ENCODE measurements at regions not wholly inside any gene's neighbourhood (a gene's known extent, or its start where the extent isn't known, plus 50 kb on each side); places are given as distances from the start of the nearest gene placed in this dataset.

DNA sequence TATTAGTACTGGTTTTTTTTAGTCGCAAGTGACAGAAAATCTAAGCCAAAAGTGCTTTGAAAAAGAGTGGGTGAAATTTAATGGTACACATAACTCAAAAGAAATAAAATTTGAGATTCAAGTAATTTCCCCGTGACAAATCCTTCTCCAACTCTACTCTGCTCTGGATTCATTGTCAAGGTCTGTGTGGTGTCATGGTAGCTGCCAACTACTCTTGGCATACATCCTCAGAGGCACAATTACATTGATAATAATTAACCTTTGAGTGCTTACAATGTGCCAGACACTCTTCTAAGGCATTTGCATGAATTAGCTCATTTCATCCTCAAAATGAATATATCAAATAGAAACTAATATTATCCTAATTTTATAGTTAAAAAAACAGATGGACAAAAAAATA, 1153.9 kb upstream of the NCAM2 start:
- no peaks in the 10 kb centered on the region for H3K9me3 ChIP-seq (replicated peaks; ENCODE audit: control insufficient read depth, insufficient read depth, low read depth, low read length)
- H3K36me3 ChIP-seq (ENCODE audit: control insufficient read depth, insufficient read depth, low read length), result no peaks in the 10 kb centered on the region
- H4K20me1 ChIP-seq (replicated peaks; ENCODE audit: control insufficient read depth, insufficient read depth, low read length), result no peaks in the 10 kb centered on the region
- H3K27ac ChIP-seq (ENCODE audit: extremely low read depth, low read depth, low read length), result no peak overlapping the region
- no peak for ATAC-seq
- no peak overlapping the region for H2AFZ ChIP-seq (ENCODE audit: low read depth, low read length)
- no peak overlapping the region for H3K4me3 ChIP-seq
- DNase-seq (ENCODE audit: extremely low read depth in 1 of 4, low spot score in 3 of 4), result no peak
- H3K4me1 ChIP-seq (replicated peaks in 1 of 2; ENCODE audit: control insufficient read depth in 2 of 2, insufficient read depth in 2 of 2, low read length in 2 of 2), result no peaks in the 10 kb centered on the region
- ChIA-PET POLR2A (interaction anchor here (0.6 kb wide), 1 partner anchor 16 kb away, joined by 4 read pairs; no protein-coding TSS in a partner anchor), CTCF (ENCODE audit: low intra/inter-chr PET ratio) (no interaction called here)
- no peak overlapping the region for H3K9ac ChIP-seq (ENCODE audit: insufficient read depth in 1 of 2, low read depth in 2 of 2, low read length in 2 of 2)
- no TSS peak for BruUV-seq (replicated peaks)
- intact Hi-C loops (cut with micrococcal nuclease) (no loop called here), in situ Hi-C loops (cut with MboI) (no loop called here)
- no peak for TF ChIP-seq MCM5 (IDR thresholded peaks at IDR 0.05; ENCODE audit: low read depth)
- TF ChIP-seq HDGF (IDR thresholded peaks at IDR 0.05), result no peak
- no peak for TF ChIP-seq EP400 (IDR thresholded peaks at IDR 0.05)
- no peak for TF ChIP-seq MAFK (IDR thresholded peaks at IDR 0.05; ENCODE audit: low read length)
- TF ChIP-seq SMARCB1 (IDR thresholded peaks at IDR 0.05; ENCODE audit: insufficient read length, low read depth), result no peak
- no peak for TF ChIP-seq POLR2G (IDR thresholded peaks at IDR 0.05; ENCODE audit: low read depth, low read length)
- no peak for TF ChIP-seq ZFP30 (CRISPR knock-in tag; IDR thresholded peaks at IDR 0.05; ENCODE audit: borderline replicate concordance)
- TF ChIP-seq ZKSCAN8 (CRISPR knock-in tag; IDR thresholded peaks at IDR 0.05), result no peak
- no peak for TF ChIP-seq E2F3 (CRISPR knock-in tag; IDR thresholded peaks at IDR 0.05)
- WGBS (ENCODE audit: insufficient coverage, low coverage, missing lambda C conversion rate), result 8% methylated on average over 2 of the region's 2 CpGs
- H3K4me2 ChIP-seq (ENCODE audit: insufficient read depth, low read length), result no peak overlapping the region
- no peaks in the 10 kb centered on the region for H3K9me1 ChIP-seq (ENCODE audit: control insufficient read depth, insufficient read depth, low read length)
- no peaks in the 10 kb centered on the region for H3K79me2 ChIP-seq (ENCODE audit: control insufficient read depth, insufficient read depth, low read length)
- no peak for FAIRE-seq
- H3K27me3 ChIP-seq (ENCODE audit: control insufficient read depth in 2 of 2, insufficient read depth in 2 of 2, low read length in 2 of 2), result no peaks in the 10 kb centered on the region

All from K562 (cell line).